ENCODE measurements at regions not wholly inside any gene's neighbourhood (a gene's known extent, or its start where the extent isn't known, plus 50 kb on each side); places are given as distances from the start of the nearest gene placed in this dataset.

GRCh38 chr7:42662862-42663261 is 249.0 kb downstream of the C7orf25 start:
- Histone ChIP-seq H3K4me1 (ENCODE audit: control insufficient read depth in 1 of 2, insufficient read depth in 2 of 2, low read length in 2 of 2) (0 out of 4 replicates have a peak, but pooled peaks cover 0 to 3% of the 10 kb centered on the region in 2 experiments), H3K79me2 (ENCODE audit: insufficient read depth, low read length) (no peaks in the 10 kb centered on the region), H3K9me2 (ENCODE audit: insufficient read depth) (no peaks in the 10 kb centered on the region), H3K36me3 (ENCODE audit: control insufficient read depth in 1 of 2, insufficient read depth in 2 of 2, low read length in 2 of 2) (no peaks in the 10 kb centered on the region), H3K27ac (ENCODE audit: low read depth, low read length) (no peak overlapping the region), H3K9me3 (ENCODE audit: control insufficient read depth in 1 of 2, insufficient read depth in 1 of 2, low read depth in 1 of 2, low read length in 2 of 2) (peaks cover 6 to 11% of the 10 kb centered on the region in 2 experiments; a peak in 2 of 4 replicates), H3K4me2 (ENCODE audit: low read length) (no peak overlapping the region), H3K4me3 (replicated peaks in 1 of 2; ENCODE audit: low read depth in 1 of 2, low read length in 2 of 2) (no peak overlapping the region), H4K20me1 (ENCODE audit: insufficient read depth) (no peaks in the 10 kb centered on the region), H3K27me3 (ENCODE audit: insufficient read depth, low read length) (no peaks in the 10 kb centered on the region), H3K9ac (ENCODE audit: low read length) (no peak overlapping the region), H2AFZ (ENCODE audit: low read depth, low read length, poor library complexity, severe bottlenecking) (no peak overlapping the region)
- TF ChIP-seq ELF1 (IDR thresholded peaks at IDR 0.05; ENCODE audit: borderline replicate concordance, low read depth), result no peak
- TF ChIP-seq SRF (IDR thresholded peaks at IDR 0.05; ENCODE audit: low read depth), result no peak
- no peak for TF ChIP-seq POLR2AphosphoS5 (IDR thresholded peaks at IDR 0.05; ENCODE audit: low read depth, low read length)
- TF ChIP-seq POLR2A (IDR thresholded peaks at IDR 0.05; ENCODE audit: borderline replicate concordance, extremely low read depth, insufficient read depth, insufficient read length), result no peak
- no peak for TF ChIP-seq ATF3 (IDR thresholded peaks at IDR 0.05)
- TF ChIP-seq JUND (IDR thresholded peaks at IDR 0.05), result no peak
- TF ChIP-seq ZFX (IDR thresholded peaks at IDR 0.05), result no peak
- TF ChIP-seq YY1 (IDR thresholded peaks at IDR 0.05; ENCODE audit: extremely low read depth, insufficient replicate concordance, low read depth, low read length), result no peak
- TF ChIP-seq CEBPB (IDR thresholded peaks at IDR 0.05; ENCODE audit: low read depth), result no peak
- TF ChIP-seq CBX3 (IDR thresholded peaks at IDR 0.05; ENCODE audit: low read depth), result no peak
- no peak for TF ChIP-seq ZBTB33 (IDR thresholded peaks at IDR 0.05; ENCODE audit: extremely low read depth, insufficient replicate concordance, low read length)
- no peak for TF ChIP-seq EZH2phosphoT487 (IDR thresholded peaks at IDR 0.05; ENCODE audit: borderline replicate concordance)
- TF ChIP-seq SP1 (IDR thresholded peaks at IDR 0.05; ENCODE audit: low read depth), result no peak
- TF ChIP-seq RAD21 (IDR thresholded peaks at IDR 0.05; ENCODE audit: low read depth), result no peak
- no peak for TF ChIP-seq EZH2 (IDR thresholded peaks at IDR 0.05)
- TF ChIP-seq SIN3A (IDR thresholded peaks at IDR 0.05; ENCODE audit: low read depth), result no peak
- TF ChIP-seq REST (IDR thresholded peaks at IDR 0.05; ENCODE audit: low read depth), result no peak
- no peak for TF ChIP-seq EGR1 (IDR thresholded peaks at IDR 0.05; ENCODE audit: low read depth)
- TF ChIP-seq TCF7L2 (IDR thresholded peaks at IDR 0.05; ENCODE audit: borderline replicate concordance, extremely low read depth, insufficient read depth, insufficient read length), result no peak
- RAD21 ChIA-PET (ENCODE audit: low non-redundant PET in 1 of 2, low total read pairs in 2 of 2, uncharacterized antibody in 2 of 2, unreplicated experiment in 2 of 2), result no interaction called here
- POLR2A ChIA-PET, result no interaction called here
- CTCF ChIA-PET, result no interaction called here
- DNase-seq (ENCODE audit: low read depth, low spot score) (no peak), ATAC-seq (no peak)
- no TSS peak for BruUV-seq (replicated peaks)
- intact Hi-C loops (cut with micrococcal nuclease), result no loop called here
